GM23338 (cell line): ENCODE measurements at regions not wholly inside any gene's neighbourhood (a gene's known extent, or its start where the extent isn't known, plus 50 kb on each side); places are given as distances from the start of the nearest gene placed in this dataset.

ENCODE experiments used
- ATAC-seq: fragments of 200-7000 bp; cut with Tn5 transposase; 3 replicates; pipeline ENCODE4 v1.9.1; 2020
- DNase-seq: peaks from one replicate; pipeline ENCODE4 v3.0.0-alpha.2; 2015; ENCODE audit warnings: low spot score
- H2AFZ ChIP-seq: fragments of 200-600 bp; sonication (generic); 2 replicates; pipeline ENCODE4 v1.8.0; 2016; ENCODE audit warnings: antibody characterized with exemption, mild to moderate bottlenecking, moderate library complexity
- H3F3A ChIP-seq: fragments of 200-600 bp; sonication (generic); replicated peaks from 2 replicates; pipeline ENCODE4 v1.8.0; 2017; ENCODE audit warnings: antibody characterized with exemption, mixed run types, low read depth
- H3K27ac ChIP-seq: fragments of 200-600 bp; sonication (generic); 2 replicates; pipeline ENCODE4 v1.6.1; 2016; ENCODE audit warnings: low read depth
- H3K27me3 ChIP-seq: fragments of 200-600 bp; sonication (generic); 2 replicates; pipeline ENCODE4 v1.8.0; 2016; ENCODE audit warnings: mild to moderate bottlenecking, mixed run types, moderate library complexity; ENCODE audit not compliant: insufficient read depth
- H3K36me3 ChIP-seq: fragments of 200-600 bp; sonication (generic); 2 replicates; pipeline ENCODE4 v1.8.0; 2016; ENCODE audit warnings: mild to moderate bottlenecking; ENCODE audit not compliant: insufficient read depth
- H3K4me1 ChIP-seq: fragments of 200-600 bp; sonication (generic); 2 replicates; pipeline ENCODE4 v1.8.0; 2016; ENCODE audit warnings: mild to moderate bottlenecking, moderate library complexity; ENCODE audit not compliant: insufficient read depth
- H3K4me2 ChIP-seq: fragments of 200-600 bp; sonication (generic); 2 replicates; pipeline ENCODE4 v1.7.1; 2017; ENCODE audit warnings: mixed run types
- H3K4me3 ChIP-seq: fragments of 200-600 bp; sonication (generic); 2 replicates; pipeline ENCODE4 v1.6.1; 2016; ENCODE audit warnings: mixed run types
- H3K79me2 ChIP-seq: fragments of 200-600 bp; sonication (generic); replicated peaks from 2 replicates; pipeline ENCODE4 v1.8.0; 2017; ENCODE audit warnings: mild to moderate bottlenecking; ENCODE audit not compliant: insufficient read depth
- H3K9me2 ChIP-seq: fragments of 200-600 bp; sonication (generic); 2 replicates; pipeline ENCODE4 v1.8.0; 2017; ENCODE audit not compliant: insufficient read depth
- H4K20me1 ChIP-seq: fragments of 200-600 bp; sonication (generic); replicated peaks from 2 replicates; pipeline ENCODE4 v1.8.0; 2017; ENCODE audit warnings: mild to moderate bottlenecking; ENCODE audit not compliant: insufficient read depth
- H3K27ac Mint-ChIP-seq: 2 replicates; pipeline ENCODE4 v1.8.0; 2020; ENCODE audit warnings: inconsistent platforms, mild to moderate bottlenecking, moderate library complexity, mixed read lengths
- H3K27me3 Mint-ChIP-seq: 3 replicates; pipeline ENCODE4 v1.8.0; 2022; ENCODE audit warnings: low read depth, mild to moderate bottlenecking, moderate library complexity, mixed read lengths, inconsistent platforms; ENCODE audit not compliant: insufficient read depth, poor library complexity
- H3K36me3 Mint-ChIP-seq: 3 replicates; pipeline ENCODE4 v1.8.0; 2021; ENCODE audit warnings: low read depth, mild to moderate bottlenecking, inconsistent platforms, moderate library complexity, mixed read lengths
- H3K4me1 Mint-ChIP-seq: 3 replicates; pipeline ENCODE4 v1.8.0; 2020; ENCODE audit warnings: mild to moderate bottlenecking, inconsistent platforms, mixed read lengths
- H3K4me3 Mint-ChIP-seq: 3 replicates; pipeline ENCODE4 v1.8.0; 2021; ENCODE audit warnings: moderate library complexity, mild to moderate bottlenecking, inconsistent platforms, mixed read lengths
- H3K9me3 Mint-ChIP-seq: 3 replicates; pipeline ENCODE4 v1.8.0; 2020; ENCODE audit warnings: moderate library complexity, mild to moderate bottlenecking, inconsistent platforms, mixed read lengths
- EZH2phosphoT487 ChIP-seq: fragments of 200-600 bp; sonication (generic); IDR thresholded peaks from one replicate; pipeline ENCODE4 v1.8.1; 2018; ENCODE audit warnings: antibody characterized with exemption; ENCODE audit not compliant: unreplicated experiment
- JUNB ChIP-seq: IDR thresholded peaks from one replicate; pipeline ENCODE4 v1.6.1; 2016; ENCODE audit warnings: antibody characterized with exemption; ENCODE audit not compliant: unreplicated experiment
- NANOG ChIP-seq: IDR thresholded peaks from 2 replicates; pipeline ENCODE4 v1.6.1; 2016; ENCODE audit warnings: antibody characterized with exemption, borderline replicate concordance
- POLR2AphosphoS5 ChIP-seq: IDR thresholded peaks from 2 replicates; pipeline ENCODE4 v1.6.1; 2016; ENCODE audit warnings: antibody characterized with exemption, low read depth
- ZNF331 ChIP-seq: fragments of 250-450 bp; sonication (Bioruptor Pico); IDR thresholded peaks from 2 replicates; pipeline ENCODE4 v1.5.0; 2020; ENCODE audit warnings: low read depth, mild to moderate bottlenecking, moderate library complexity
- TF ChIP-seq, protein P1 (sequence below): IDR thresholded peaks from one replicate; pipeline ENCODE4 v1.6.1; 2018; ENCODE audit warnings: antibody characterized with exemption; ENCODE audit not compliant: unreplicated experiment
- TF ChIP-seq, protein P2 (sequence below), 2 experiments: fragments of 200-600 bp in 1 of 2; sonication (generic) in 1 of 2; conservative IDR thresholded peaks; 2 replicates each; pipeline versions ENCODE4 v1.5.1 to v1.6.1; 2016 to 2017; ENCODE audit warnings: antibody characterized with exemption in 2 of 2, low read depth in 2 of 2, mild to moderate bottlenecking in 2 of 2, moderate library complexity in 1 of 2
- TF ChIP-seq, protein P3 (sequence below): IDR thresholded peaks from 2 replicates; pipeline ENCODE4 v1.6.1; 2016; ENCODE audit warnings: antibody characterized with exemption
- TF ChIP-seq, protein P4 (sequence below): fragments of 250-450 bp; sonication (Bioruptor Pico); IDR thresholded peaks from 2 replicates; pipeline ENCODE4 v1.5.0; 2020; ENCODE audit warnings: mild to moderate bottlenecking, moderate library complexity

DNA sequence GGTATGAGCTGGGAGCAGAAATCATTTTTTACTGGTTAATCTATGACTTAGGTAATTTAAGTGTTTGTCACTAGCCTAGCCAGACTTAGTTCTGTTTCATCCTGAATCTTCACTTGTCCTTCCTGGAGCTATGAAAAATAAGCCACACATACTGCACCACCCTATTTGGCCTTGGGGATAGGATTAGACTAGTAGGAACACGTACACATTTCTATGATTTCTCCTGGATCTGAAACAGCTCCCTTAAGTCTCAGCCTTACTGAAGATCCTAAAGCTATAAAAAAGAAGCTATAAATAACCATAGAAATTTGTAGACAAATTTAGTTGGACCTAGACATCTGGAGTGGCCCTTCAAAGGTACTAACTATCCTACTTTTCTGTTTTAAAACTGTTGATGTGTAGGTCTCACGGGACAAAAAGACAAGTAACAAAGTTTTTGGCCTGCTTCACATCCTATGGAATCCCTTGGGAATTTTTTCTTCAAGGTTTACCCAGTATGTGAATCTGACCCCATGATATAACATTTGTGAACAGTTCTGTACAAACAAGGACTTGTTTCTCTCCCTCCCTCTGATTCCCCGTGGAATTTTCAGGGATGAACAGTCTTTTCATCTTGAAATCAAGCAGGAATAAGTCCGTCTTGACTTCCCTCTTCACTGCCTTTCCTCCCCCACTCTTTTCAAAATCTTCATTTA lies 275.0 kb downstream of the FAM76B start:
- Histone ChIP-seq H3K4me2 (no peak overlapping the region), H3K9me2 (peaks cover 3% of the 10 kb centered on the region; the same call in 1 of the 2 replicates), H3K4me3 (no peak overlapping the region), H4K20me1 (no peaks in the 10 kb centered on the region), H3K27ac (no peak overlapping the region), H3K79me2 (no peaks in the 10 kb centered on the region), H2AFZ (no peak overlapping the region), H3F3A (no peaks in the 10 kb centered on the region), H3K36me3 (no peaks in the 10 kb centered on the region), H3K27me3 (no peaks in the 10 kb centered on the region), H3K4me1 (no peaks in the 10 kb centered on the region)
- Mint-ChIP-seq H3K4me1 (peaks cover 9% of the 10 kb centered on the region; the same call in 1 of the 3 replicates), H3K4me3 (no peak overlapping the region), H3K36me3 (no peaks in the 10 kb centered on the region), H3K27me3 (peaks cover 3% of the 10 kb centered on the region), H3K9me3 (no peaks in the 10 kb centered on the region), H3K27ac (no peak overlapping the region)
- TF ChIP-seq EZH2phosphoT487 (no peak), JUNB (no peak), NANOG (no peak)
- ATAC-seq (no peak), DNase-seq (no peak)

DNA sequence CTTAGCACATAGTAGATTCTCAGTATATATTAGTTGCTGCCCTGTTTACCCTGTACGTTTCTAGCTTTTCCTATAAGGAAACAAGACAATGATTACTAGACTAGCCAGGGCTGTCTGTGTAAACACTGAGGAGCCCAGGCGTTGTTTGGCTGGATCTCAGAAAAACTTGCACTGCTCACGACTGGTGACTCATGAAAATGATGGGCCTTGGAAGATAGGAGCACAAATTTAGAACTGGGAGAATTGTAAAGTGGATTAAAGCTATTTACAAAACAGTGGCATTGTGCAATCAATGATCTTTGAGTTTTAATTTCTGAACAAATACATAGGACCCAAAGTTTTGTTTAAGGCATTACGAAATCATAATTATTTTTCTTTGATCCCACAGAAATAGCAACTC lies 276.9 kb downstream of the FAM76B start:
- H3K4me2 ChIP-seq: no peak overlapping the region
- no peak overlapping the region for H2AFZ ChIP-seq
- H3K4me1 Mint-ChIP-seq: peaks cover 16% of the 10 kb centered on the region; the same call in 2 of the 3 replicates
- no peaks in the 10 kb centered on the region for H3K9me3 Mint-ChIP-seq
- H3F3A ChIP-seq: no peaks in the 10 kb centered on the region
- no peak overlapping the region for H3K27ac ChIP-seq
- H3K36me3 Mint-ChIP-seq: no peaks in the 10 kb centered on the region
- no peak overlapping the region for H3K4me3 Mint-ChIP-seq
- no peaks in the 10 kb centered on the region for H3K9me2 ChIP-seq
- no peaks in the 10 kb centered on the region for H3K27me3 Mint-ChIP-seq
- no peak for DNase-seq
- H3K27ac Mint-ChIP-seq: no peak overlapping the region
- no peaks in the 10 kb centered on the region for H3K36me3 ChIP-seq
- no peak overlapping the region for H3K4me3 ChIP-seq
- H3K27me3 ChIP-seq: no peaks in the 10 kb centered on the region
- no peaks in the 10 kb centered on the region for H3K4me1 ChIP-seq
- H4K20me1 ChIP-seq: no peaks in the 10 kb centered on the region
- ATAC-seq: no peak
- no peaks in the 10 kb centered on the region for H3K79me2 ChIP-seq
- TF ChIP-seq, protein P1, sequence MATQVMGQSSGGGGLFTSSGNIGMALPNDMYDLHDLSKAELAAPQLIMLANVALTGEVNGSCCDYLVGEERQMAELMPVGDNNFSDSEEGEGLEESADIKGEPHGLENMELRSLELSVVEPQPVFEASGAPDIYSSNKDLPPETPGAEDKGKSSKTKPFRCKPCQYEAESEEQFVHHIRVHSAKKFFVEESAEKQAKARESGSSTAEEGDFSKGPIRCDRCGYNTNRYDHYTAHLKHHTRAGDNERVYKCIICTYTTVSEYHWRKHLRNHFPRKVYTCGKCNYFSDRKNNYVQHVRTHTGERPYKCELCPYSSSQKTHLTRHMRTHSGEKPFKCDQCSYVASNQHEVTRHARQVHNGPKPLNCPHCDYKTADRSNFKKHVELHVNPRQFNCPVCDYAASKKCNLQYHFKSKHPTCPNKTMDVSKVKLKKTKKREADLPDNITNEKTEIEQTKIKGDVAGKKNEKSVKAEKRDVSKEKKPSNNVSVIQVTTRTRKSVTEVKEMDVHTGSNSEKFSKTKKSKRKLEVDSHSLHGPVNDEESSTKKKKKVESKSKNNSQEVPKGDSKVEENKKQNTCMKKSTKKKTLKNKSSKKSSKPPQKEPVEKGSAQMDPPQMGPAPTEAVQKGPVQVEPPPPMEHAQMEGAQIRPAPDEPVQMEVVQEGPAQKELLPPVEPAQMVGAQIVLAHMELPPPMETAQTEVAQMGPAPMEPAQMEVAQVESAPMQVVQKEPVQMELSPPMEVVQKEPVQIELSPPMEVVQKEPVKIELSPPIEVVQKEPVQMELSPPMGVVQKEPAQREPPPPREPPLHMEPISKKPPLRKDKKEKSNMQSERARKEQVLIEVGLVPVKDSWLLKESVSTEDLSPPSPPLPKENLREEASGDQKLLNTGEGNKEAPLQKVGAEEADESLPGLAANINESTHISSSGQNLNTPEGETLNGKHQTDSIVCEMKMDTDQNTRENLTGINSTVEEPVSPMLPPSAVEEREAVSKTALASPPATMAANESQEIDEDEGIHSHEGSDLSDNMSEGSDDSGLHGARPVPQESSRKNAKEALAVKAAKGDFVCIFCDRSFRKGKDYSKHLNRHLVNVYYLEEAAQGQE: no peak
- TF ChIP-seq, protein P2, sequence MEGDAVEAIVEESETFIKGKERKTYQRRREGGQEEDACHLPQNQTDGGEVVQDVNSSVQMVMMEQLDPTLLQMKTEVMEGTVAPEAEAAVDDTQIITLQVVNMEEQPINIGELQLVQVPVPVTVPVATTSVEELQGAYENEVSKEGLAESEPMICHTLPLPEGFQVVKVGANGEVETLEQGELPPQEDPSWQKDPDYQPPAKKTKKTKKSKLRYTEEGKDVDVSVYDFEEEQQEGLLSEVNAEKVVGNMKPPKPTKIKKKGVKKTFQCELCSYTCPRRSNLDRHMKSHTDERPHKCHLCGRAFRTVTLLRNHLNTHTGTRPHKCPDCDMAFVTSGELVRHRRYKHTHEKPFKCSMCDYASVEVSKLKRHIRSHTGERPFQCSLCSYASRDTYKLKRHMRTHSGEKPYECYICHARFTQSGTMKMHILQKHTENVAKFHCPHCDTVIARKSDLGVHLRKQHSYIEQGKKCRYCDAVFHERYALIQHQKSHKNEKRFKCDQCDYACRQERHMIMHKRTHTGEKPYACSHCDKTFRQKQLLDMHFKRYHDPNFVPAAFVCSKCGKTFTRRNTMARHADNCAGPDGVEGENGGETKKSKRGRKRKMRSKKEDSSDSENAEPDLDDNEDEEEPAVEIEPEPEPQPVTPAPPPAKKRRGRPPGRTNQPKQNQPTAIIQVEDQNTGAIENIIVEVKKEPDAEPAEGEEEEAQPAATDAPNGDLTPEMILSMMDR (conservative IDR thresholded peaks at IDR 0.05; ENCODE audit: low read depth in 2 of 2): no peak
- TF ChIP-seq, protein P3, sequence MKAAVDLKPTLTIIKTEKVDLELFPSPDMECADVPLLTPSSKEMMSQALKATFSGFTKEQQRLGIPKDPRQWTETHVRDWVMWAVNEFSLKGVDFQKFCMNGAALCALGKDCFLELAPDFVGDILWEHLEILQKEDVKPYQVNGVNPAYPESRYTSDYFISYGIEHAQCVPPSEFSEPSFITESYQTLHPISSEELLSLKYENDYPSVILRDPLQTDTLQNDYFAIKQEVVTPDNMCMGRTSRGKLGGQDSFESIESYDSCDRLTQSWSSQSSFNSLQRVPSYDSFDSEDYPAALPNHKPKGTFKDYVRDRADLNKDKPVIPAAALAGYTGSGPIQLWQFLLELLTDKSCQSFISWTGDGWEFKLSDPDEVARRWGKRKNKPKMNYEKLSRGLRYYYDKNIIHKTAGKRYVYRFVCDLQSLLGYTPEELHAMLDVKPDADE: no peak
- TF ChIP-seq, protein P4, sequence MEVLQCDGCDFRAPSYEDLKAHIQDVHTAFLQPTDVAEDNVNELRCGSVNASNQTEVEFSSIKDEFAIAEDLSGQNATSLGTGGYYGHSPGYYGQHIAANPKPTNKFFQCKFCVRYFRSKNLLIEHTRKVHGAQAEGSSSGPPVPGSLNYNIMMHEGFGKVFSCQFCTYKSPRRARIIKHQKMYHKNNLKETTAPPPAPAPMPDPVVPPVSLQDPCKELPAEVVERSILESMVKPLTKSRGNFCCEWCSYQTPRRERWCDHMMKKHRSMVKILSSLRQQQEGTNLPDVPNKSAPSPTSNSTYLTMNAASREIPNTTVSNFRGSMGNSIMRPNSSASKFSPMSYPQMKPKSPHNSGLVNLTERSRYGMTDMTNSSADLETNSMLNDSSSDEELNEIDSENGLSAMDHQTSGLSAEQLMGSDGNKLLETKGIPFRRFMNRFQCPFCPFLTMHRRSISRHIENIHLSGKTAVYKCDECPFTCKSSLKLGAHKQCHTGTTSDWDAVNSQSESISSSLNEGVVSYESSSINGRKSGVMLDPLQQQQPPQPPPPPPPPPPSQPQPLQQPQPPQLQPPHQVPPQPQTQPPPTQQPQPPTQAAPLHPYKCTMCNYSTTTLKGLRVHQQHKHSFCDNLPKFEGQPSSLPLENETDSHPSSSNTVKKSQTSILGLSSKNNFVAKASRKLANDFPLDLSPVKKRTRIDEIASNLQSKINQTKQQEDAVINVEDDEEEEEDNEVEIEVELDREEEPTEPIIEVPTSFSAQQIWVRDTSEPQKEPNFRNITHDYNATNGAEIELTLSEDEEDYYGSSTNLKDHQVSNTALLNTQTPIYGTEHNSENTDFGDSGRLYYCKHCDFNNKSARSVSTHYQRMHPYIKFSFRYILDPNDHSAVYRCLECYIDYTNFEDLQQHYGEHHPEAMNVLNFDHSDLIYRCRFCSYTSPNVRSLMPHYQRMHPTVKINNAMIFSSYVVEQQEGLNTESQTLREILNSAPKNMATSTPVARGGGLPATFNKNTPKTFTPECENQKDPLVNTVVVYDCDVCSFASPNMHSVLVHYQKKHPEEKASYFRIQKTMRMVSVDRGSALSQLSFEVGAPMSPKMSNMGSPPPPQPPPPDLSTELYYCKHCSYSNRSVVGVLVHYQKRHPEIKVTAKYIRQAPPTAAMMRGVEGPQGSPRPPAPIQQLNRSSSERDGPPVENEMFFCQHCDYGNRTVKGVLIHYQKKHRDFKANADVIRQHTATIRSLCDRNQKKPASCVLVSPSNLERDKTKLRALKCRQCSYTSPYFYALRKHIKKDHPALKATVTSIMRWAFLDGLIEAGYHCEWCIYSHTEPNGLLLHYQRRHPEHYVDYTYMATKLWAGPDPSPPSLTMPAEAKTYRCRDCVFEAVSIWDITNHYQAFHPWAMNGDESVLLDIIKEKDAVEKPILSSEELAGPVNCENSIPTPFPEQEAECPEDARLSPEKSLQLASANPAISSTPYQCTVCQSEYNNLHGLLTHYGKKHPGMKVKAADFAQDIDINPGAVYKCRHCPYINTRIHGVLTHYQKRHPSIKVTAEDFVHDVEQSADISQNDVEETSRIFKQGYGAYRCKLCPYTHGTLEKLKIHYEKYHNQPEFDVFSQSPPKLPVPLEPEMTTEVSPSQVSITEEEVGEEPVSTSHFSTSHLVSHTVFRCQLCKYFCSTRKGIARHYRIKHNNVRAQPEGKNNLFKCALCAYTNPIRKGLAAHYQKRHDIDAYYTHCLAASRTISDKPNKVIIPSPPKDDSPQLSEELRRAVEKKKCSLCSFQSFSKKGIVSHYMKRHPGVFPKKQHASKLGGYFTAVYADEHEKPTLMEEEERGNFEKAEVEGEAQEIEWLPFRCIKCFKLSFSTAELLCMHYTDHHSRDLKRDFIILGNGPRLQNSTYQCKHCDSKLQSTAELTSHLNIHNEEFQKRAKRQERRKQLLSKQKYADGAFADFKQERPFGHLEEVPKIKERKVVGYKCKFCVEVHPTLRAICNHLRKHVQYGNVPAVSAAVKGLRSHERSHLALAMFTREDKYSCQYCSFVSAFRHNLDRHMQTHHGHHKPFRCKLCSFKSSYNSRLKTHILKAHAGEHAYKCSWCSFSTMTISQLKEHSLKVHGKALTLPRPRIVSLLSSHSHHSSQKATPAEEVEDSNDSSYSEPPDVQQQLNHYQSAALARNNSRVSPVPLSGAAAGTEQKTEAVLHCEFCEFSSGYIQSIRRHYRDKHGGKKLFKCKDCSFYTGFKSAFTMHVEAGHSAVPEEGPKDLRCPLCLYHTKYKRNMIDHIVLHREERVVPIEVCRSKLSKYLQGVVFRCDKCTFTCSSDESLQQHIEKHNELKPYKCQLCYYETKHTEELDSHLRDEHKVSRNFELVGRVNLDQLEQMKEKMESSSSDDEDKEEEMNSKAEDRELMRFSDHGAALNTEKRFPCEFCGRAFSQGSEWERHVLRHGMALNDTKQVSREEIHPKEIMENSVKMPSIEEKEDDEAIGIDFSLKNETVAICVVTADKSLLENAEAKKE (CRISPR knock-in tag): no peak
- TF ChIP-seq POLR2AphosphoS5 (no peak), ZNF331 (CRISPR knock-in tag) (no peak), EZH2phosphoT487 (no peak)
